ENCODE measurements at regions not wholly inside any gene's neighbourhood (a gene's known extent, or its start where the extent isn't known, plus 50 kb on each side); places are given as distances from the start of the nearest gene placed in this dataset.
"Not testable (repeated sequence)": the region's sequence is repeated elsewhere in the genome, so short reads cannot be mapped to it uniquely, and the experiment has no call there.

DNA sequence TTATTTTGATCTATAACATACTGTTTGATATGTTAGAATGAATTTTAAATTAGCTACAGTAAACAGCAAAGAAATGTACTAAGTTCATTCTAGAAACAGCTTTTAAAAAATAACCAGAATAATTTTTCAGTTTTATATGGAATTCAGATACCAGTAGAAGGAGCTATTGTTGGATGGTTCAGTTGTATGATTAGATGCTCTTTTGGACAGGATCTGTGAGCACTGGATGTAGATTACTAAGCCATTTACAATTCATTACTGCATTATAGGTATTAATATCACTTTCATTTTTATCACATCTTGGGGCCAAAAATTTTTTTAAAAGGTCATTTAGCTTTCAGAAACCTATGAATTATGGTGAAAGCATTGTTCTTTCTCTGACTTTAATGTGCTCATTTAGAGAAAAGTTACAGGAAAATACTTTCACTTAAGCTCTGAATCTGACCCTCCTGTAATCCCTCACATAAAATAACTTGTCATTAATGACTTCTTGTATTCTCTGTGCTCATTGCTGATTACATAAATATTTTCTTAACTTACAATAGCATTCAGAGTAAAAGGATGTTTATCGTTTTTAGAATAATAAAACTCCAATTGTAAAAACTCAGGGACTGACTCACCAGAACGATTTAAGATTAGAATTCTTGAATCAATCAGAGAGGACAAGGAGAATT is 750.2 kb downstream of the SLC4A3 start:
- DNase-seq = no peak

DNA sequence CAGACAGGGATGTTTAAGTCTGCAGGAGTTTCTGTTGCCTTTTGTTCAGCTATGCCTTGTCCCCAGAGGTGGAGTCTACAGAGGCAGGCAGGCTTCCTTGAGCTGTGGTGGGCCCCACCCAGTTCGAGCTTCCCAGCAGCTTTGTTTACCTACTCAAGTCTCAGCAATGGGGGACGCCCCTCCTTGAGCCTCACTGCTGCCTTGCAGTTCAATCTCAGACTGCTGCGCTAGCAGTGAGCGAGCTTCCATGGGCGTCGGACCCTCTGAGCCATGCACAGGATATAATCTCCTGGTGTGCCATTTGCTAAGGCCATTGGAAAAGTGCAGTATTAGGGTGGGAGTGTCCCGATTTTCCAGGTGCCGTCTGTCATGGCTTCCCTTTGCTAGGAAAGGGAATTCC is 760.3 kb downstream of the SLC4A3 start:
- DNase-seq = not testable (repeated sequence)

DNA sequence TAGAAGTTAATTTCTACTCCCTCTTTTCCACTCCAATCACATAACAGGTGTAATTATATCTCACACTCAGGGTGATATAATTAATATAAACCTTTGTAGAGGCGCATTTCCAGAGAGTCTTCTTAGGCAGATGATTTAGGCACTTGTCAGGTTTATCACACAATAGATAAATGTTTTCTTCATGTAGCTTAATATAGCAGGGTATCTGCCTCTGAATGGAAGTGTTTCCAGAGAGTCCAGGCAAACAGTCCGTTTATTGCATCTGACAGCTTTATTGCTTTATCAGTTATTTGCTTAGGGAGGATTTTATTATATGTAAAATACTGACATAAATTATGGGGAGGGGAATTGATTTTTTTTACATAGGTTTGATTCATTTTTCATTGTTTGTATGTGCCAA is 766.3 kb downstream of the SLC4A3 start:
- no peak for DNase-seq

- DNase-seq = no peak
These were observed 767.0 kb downstream of the SLC4A3 start for GRCh38 chr2:220394433-220394832.

GRCh38 chr2:220396287-220396686 is 768.9 kb downstream of the SLC4A3 start:
- DNase-seq = no peak

GRCh38 chr2:220410296-220410695 is 782.9 kb downstream of the SLC4A3 start:
- DNase-seq = no peak

DNA sequence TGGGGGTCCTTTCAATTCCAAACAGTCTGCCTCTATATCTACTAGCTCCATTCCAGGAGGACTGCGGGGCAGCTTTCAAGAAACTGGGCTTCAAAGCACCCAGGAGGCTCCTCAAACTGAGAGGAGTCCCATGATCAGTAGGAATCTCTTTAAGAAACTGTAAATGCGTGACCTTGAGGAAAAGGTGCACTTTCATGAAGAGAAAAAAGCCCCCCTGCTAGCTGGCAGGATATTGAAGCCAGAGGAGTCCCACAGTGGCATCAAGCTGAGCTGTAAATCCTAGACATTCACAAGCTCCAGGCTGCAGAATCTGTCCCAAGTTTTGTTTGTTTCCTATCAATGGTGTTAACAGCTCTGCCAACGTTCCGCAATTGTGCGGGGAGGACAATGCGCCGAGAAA is 790.1 kb downstream of the SLC4A3 start:
- DNase-seq = no peak

DNA sequence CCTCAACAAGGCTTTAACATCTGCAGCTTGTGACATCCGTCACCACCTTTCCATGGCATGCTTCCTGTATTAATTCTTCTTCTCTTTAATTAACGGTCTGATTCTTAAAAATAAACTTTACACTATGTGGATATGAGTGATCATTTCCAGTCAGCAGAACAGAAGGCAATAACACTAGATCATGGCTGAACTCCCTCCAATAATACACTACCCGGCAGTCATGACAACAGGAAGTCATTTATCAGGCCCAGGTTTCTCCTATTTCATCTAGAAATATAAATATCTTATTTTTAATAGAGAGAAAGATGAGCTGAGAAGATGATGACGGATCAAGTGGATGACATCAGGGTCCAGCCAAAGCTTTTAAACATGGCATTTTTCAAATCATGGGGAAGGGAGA is 792.2 kb downstream of the SLC4A3 start:
- no peak for DNase-seq

GRCh38 chr2:220420820-220421219 is 793.4 kb downstream of the SLC4A3 start:
- no peak for DNase-seq

GRCh38 chr2:220422676-220423075 is 795.2 kb downstream of the SLC4A3 start:
- DNase-seq = no peak

- no peak for DNase-seq
These were observed 797.1 kb downstream of the SLC4A3 start for GRCh38 chr2:220424561-220424960.

DNA sequence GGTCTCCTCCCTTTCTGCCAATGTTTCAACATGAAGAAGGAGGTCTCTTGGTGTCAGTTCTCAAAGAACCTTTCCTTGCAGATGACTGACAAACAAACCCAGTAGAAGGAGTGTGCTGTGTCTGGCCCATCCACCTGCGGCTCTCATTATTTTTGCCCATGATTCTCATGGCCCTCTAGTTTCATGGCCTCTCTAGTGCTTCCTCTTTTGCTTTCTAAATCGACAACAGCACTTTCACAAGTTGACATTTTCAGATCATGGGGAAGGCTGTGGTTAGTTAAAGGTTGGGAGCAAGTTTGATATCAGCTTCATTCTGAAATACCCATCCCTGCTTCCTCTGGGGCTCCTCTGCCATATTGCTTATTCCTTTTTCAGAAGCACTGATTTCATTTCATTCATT is 805.2 kb downstream of the SLC4A3 start:
- no peak for DNase-seq

DNA sequence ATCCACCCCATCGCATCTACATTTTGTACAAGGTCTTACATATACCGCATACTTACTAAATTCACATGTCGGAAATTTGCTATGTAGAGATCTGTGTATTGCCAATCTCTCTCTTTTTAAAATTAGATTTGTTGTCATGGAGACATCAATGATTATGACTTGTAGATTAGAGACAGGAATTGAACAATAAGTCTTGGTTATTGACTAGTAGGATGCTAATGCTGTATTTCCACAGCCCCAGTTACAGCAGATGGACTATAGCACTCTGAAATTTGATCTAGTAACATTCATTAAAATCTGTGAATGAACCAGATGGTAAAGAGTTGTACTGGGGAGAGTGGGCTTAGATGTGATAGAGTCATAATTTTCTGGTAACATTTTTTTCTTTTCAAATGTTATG is 805.7 kb downstream of the SLC4A3 start:
- DNase-seq = no peak

DNA sequence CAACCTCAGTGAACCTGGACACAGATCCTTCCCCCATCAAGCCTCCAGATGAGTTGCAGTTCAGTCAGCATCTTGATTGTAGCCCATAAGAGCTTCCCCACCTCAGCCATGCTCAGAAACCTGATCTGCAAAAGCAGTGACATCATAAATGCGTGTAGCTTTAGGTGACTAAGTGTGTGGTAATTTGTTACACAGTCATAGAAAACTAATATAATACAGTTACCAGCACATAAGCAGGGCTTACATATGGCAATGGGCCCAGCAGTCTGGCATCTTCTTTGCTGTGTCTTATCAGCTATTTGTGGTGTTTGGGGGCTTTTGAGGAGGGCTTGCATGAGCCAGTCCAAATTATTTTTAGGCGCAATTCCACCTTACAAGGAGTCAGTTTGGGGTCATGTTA is 807.0 kb downstream of the SLC4A3 start:
- no peak for DNase-seq

DNA sequence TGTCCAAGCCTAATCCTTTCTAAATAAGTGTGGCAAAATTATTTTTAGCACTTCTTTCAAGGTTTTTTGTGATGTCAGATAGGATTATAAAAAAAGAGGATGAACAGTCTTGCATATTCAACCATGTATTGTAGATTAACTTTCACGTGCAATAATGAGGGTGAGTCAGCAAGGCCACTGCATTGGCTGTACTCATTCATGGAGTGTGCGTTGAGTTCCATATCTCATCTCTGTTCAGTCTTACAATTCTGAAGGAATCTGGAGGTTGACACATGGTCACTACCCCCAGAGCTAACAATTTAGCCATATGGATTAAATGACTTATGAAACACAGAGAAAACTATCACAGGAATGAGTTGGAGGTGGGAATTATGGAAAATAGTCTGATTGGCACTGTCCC is 810.5 kb downstream of the SLC4A3 start:
- no peak for DNase-seq

- DNase-seq = no peak
These were observed 813.3 kb downstream of the SLC4A3 start for GRCh38 chr2:220440731-220441130.

- no peak for DNase-seq
These were observed 814.0 kb downstream of the SLC4A3 start for GRCh38 chr2:220441404-220441803.

DNA sequence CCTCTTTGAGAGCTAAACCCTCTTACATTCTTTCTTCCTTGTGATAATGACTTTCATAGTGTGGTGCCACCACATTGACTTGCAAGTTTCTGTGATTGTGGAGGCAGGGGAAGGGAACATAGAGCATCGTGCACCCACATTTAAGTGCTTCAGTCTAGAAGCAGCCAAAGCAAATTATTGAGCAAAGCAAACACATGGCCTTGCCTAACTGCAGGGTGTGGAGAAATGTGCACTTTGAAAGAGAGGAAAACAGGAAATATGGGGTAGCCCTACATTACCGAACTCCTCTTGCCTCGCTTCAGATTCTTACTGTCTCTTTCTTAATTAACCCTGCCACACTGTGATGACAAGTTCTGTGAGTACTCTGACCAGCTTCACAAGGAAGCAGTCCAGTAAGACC is 814.6 kb downstream of the SLC4A3 start:
- DNase-seq = no peak

- no peak for DNase-seq
These were observed 818.1 kb downstream of the SLC4A3 start for GRCh38 chr2:220445429-220446105.

DNA sequence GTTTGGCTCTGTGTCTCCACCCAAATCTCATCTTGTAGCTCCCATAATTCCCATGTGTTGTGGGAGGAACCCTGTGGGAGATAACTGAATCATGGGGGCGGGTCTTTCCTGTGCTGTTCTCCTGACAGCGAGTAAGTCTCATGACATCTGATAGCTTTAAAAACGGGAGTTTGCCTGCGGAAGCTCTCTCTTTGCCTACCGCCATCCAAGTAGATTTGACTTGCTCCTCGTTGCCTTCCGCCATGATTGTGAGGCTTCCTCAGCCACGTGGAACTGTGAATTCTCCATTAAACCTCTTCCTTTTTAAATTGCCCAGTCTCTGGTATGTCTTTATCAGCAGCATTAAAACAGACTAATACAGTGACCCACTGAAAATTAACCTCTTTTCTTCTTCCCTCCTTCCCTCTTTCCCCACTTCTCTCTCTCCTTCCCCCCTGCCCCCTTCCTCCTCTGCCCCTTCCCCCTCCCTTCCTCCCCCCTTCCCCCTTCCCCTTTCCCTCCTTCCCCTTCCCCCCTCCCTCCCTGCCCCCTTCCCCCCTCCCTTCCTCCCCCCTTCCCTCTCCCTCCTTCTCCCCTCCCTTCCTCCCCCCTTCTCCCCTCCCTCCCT is 818.8 kb downstream of the SLC4A3 start:
- no peak for DNase-seq

DNA sequence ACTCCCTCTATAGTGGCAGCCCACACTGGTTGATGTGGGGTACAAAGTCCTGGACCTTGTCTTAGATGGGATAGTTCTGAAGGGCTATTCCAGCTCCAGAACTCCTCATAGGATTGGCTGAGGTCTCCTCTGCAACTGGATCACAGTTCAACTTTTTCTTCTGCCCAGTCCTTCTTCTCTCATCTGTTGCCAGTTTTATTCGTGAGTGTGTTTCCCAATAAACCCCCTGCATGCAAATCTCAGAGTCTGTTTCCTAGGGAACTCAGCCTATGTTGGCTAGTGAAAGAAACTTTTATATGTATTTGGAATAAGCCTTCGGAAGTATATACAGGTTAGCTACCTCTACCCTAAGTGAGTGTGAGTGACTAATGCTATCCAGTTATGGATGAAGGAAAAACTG is 823.4 kb downstream of the SLC4A3 start:
- no peak for DNase-seq

DNA sequence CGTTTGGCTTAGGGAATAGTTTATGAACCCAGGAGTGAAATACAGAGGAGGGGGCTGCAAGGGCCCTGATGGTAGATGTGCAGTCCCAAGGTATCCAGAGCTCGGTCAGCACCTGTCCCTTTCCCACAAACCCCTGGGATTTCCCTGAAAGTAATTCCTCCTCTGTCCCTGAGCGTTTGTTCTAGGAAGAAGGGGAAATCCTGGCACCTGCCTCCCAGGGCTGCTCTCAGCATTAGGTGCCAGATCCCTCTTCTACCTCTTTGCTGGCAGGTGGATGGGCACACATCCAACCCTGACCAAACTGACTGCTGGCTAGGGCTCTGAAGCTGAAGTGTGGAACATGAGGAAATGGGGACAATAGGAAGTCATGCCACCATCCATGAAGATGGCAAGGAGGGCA is 824.0 kb downstream of the SLC4A3 start:
- no peak for DNase-seq

GRCh38 chr2:220452561-220452960 is 825.1 kb downstream of the SLC4A3 start:
- no peak for DNase-seq

- peak; percentile 55 for DNase-seq
These were observed 828.0 kb downstream of the SLC4A3 start for GRCh38 chr2:220455351-220455990.

Data from amniotic stem cell (primary cell).